ENCODE measurements at regions not wholly inside any gene's neighbourhood (a gene's known extent, or its start where the extent isn't known, plus 50 kb on each side); places are given as distances from the start of the nearest gene placed in this dataset.

DNA sequence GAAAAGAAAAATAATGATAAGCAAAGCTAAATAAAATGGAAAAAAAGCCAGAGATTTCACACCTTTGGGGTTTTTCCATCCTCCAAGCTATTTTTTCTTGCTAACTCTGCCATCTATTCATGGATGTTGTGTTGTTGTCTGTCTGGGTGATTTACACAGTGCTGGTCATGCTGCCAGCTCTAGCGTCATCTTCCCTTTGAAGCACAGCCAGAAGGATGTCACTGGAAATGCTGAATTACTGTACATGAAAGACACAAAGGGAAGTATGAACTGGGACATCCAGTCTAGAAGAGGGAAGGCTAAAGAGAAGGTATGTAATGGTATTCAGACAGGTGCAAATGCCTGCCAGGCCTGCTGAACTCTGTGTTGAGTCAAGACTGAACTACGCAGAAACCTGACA is 241.9 kb upstream of the STXBP5 start:
- TF ChIP-seq, protein P1, sequence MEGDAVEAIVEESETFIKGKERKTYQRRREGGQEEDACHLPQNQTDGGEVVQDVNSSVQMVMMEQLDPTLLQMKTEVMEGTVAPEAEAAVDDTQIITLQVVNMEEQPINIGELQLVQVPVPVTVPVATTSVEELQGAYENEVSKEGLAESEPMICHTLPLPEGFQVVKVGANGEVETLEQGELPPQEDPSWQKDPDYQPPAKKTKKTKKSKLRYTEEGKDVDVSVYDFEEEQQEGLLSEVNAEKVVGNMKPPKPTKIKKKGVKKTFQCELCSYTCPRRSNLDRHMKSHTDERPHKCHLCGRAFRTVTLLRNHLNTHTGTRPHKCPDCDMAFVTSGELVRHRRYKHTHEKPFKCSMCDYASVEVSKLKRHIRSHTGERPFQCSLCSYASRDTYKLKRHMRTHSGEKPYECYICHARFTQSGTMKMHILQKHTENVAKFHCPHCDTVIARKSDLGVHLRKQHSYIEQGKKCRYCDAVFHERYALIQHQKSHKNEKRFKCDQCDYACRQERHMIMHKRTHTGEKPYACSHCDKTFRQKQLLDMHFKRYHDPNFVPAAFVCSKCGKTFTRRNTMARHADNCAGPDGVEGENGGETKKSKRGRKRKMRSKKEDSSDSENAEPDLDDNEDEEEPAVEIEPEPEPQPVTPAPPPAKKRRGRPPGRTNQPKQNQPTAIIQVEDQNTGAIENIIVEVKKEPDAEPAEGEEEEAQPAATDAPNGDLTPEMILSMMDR (IDR thresholded peaks at IDR 0.05; ENCODE audit: low read depth, low read length): no peak
- TF ChIP-seq, protein P2, sequence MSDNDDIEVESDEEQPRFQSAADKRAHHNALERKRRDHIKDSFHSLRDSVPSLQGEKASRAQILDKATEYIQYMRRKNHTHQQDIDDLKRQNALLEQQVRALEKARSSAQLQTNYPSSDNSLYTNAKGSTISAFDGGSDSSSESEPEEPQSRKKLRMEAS (IDR thresholded peaks at IDR 0.05; ENCODE audit: low read depth, low read length): no peak
- TF ChIP-seq POLR2A (IDR thresholded peaks at IDR 0.05; ENCODE audit: extremely low read depth, insufficient read length) (no peak), MYC (IDR thresholded peaks at IDR 0.05; ENCODE audit: low read depth, low read length) (no peak)
